Endothelial cell of umbilical vein (primary cell): ENCODE measurements at regions not wholly inside any gene's neighbourhood (a gene's known extent, or its start where the extent isn't known, plus 50 kb on each side); places are given as distances from the start of the nearest gene placed in this dataset.

Experiments used
- BruUV-seq: library from RNA; stranded (reverse); fragments of 400-500 nt; replicated peaks from 2 replicates; lab custom pipeline; 2021; lab: Mats Ljungman, UMichigan
- CTCF ChIA-PET: fragments of 300-600, 350-600 bp; sonication (Branson Sonifier 250); formaldehyde crosslinking; loops from one replicate; lab custom pipeline; 2021; ENCODE audit warnings: antibody characterized with exemption, inconsistent platforms; lab: Charles Lee
- POLR2A ChIA-PET: fragments of 300-600, 350-600 bp; sonication (Branson Sonifier 250); formaldehyde crosslinking; loops from one replicate; lab custom pipeline; 2021; ENCODE audit warnings: antibody characterized with exemption, inconsistent platforms; lab: Charles Lee
- DNase-seq: peaks from one replicate; pipeline ENCODE4 v3.0.0-alpha.2; 2011; ENCODE audit warnings: low read depth, low spot score
- FAIRE-seq: peaks from 2 replicates; lab custom pipeline; 2011; peaks lifted over from hg19 to GRCh38; lab: Jason Lieb, UNC
- H2AFZ ChIP-seq: 2 replicates; pipeline ENCODE4 v1.6.0; 2012; ENCODE audit warnings: low read depth, low read length, control low read depth, inconsistent platforms
- H3K27ac ChIP-seq: 2 replicates; pipeline ENCODE4 v1.5.1; 2011; ENCODE audit warnings: low read depth, mild to moderate bottlenecking, control low read depth, low read length, moderate library complexity; ENCODE audit not compliant: insufficient read depth
- H3K27me3 ChIP-seq, 2 experiments: 2 replicates each; pipeline versions ENCODE4 v1.6.0 to v1.6.1; 2011; ENCODE audit warnings: low read length in 2 of 2, mixed read lengths in 1 of 2; ENCODE audit not compliant: control insufficient read depth in 2 of 2, insufficient read depth in 2 of 2
- H3K36me3 ChIP-seq, 2 experiments: 2 replicates in 1 of 2; 3 replicates in 1 of 2; pipeline ENCODE4 v1.5.1; 2011; ENCODE audit warnings: low read length in 2 of 2, mild to moderate bottlenecking in 1 of 2, moderate library complexity in 1 of 2; ENCODE audit not compliant: control insufficient read depth in 2 of 2, insufficient read depth in 2 of 2; ENCODE audit errors: extremely low read depth in 1 of 2
- H3K4me1 ChIP-seq: 3 replicates; pipeline ENCODE4 v1.5.1; 2011; ENCODE audit warnings: mild to moderate bottlenecking, low read length; ENCODE audit not compliant: control insufficient read depth, insufficient read depth; ENCODE audit errors: extremely low read depth
- H3K4me2 ChIP-seq: 2 replicates; pipeline ENCODE4 v1.6.1; 2011; ENCODE audit warnings: low read length, control low read depth, mixed read lengths; ENCODE audit not compliant: insufficient read depth
- H3K4me3 ChIP-seq, 3 experiments: fragments of 200-600 bp in 1 of 3; sonication (generic), shearing (Covaris generic) in 1 of 3; replicated peaks in 1 of 3; 2 replicates each; pipeline ENCODE4 v1.5.1; 2011 to 2016; ENCODE audit warnings: control low read depth in 3 of 3, low read length in 3 of 3, mild to moderate bottlenecking in 2 of 3, inconsistent platforms in 1 of 3, low read depth in 1 of 3, moderate library complexity in 1 of 3; ENCODE audit not compliant: insufficient read depth in 1 of 3
- H3K79me2 ChIP-seq: 2 replicates; pipeline ENCODE4 v1.6.0; 2012; ENCODE audit warnings: low read length, inconsistent platforms; ENCODE audit not compliant: control insufficient read depth, insufficient read depth
- H3K9ac ChIP-seq: replicated peaks from 2 replicates; pipeline ENCODE3; 2011; ENCODE audit warnings: low read length, control low read depth; ENCODE audit not compliant: insufficient read depth; ENCODE audit errors: extremely low read depth
- H3K9me1 ChIP-seq: replicated peaks from 3 replicates; pipeline ENCODE4 v1.6.0; 2011; ENCODE audit warnings: mild to moderate bottlenecking, low read length; ENCODE audit not compliant: control insufficient read depth, insufficient read depth; ENCODE audit errors: extremely low read depth
- H3K9me3 ChIP-seq: replicated peaks from 2 replicates; pipeline ENCODE4 v1.5.1; 2012; ENCODE audit warnings: low read length, inconsistent platforms; ENCODE audit not compliant: control insufficient read depth, insufficient read depth
- H4K20me1 ChIP-seq: replicated peaks from 2 replicates; pipeline ENCODE3; 2011; ENCODE audit warnings: mild to moderate bottlenecking, low read length; ENCODE audit not compliant: control insufficient read depth, insufficient read depth; ENCODE audit errors: extremely low read depth
- CTCF ChIP-seq, 2 donors: IDR thresholded peaks; 1 replicate in 1 of 2; 2 replicates in 1 of 2; pipeline ENCODE4 v1.5.1; 2011; ENCODE audit warnings: low read length in 2 of 2, mild to moderate bottlenecking in 2 of 2, moderate library complexity in 2 of 2, control low read depth in 1 of 2, inconsistent platforms in 1 of 2, low read depth in 1 of 2; ENCODE audit not compliant: insufficient read depth in 1 of 2; ENCODE audit errors: extremely low read depth in 1 of 2
- EZH2 ChIP-seq: IDR thresholded peaks from 2 replicates; pipeline ENCODE4 v1.6.1; 2012; ENCODE audit warnings: borderline replicate concordance, low read depth, mild to moderate bottlenecking, moderate library complexity, low read length, inconsistent platforms; ENCODE audit not compliant: severe bottlenecking
- FOS ChIP-seq: IDR thresholded peaks from 2 replicates; pipeline ENCODE4 v1.6.1; 2011; ENCODE audit warnings: mild to moderate bottlenecking, low read length, moderate library complexity, borderline replicate concordance; ENCODE audit not compliant: insufficient read depth
- GATA2 ChIP-seq: IDR thresholded peaks from 2 replicates; pipeline ENCODE4 v1.7.0; 2011; ENCODE audit warnings: low read depth, mild to moderate bottlenecking, moderate library complexity, mixed read lengths, low read length; ENCODE audit not compliant: insufficient read length, insufficient read depth
- JUN ChIP-seq: IDR thresholded peaks from 2 replicates; pipeline ENCODE4 v1.6.1; 2011; ENCODE audit warnings: borderline replicate concordance, low read depth; ENCODE audit not compliant: insufficient read length, insufficient read depth
- MAX ChIP-seq: IDR thresholded peaks from 2 replicates; pipeline ENCODE4 v1.6.1; 2011; ENCODE audit not compliant: insufficient read depth, insufficient read length
- MYC ChIP-seq: IDR thresholded peaks from one replicate; pipeline ENCODE4 v1.6.1; 2011; ENCODE audit warnings: mild to moderate bottlenecking, low read depth, low read length
- POLR2A ChIP-seq: IDR thresholded peaks from 2 replicates; pipeline ENCODE4 v1.6.1; 2012; ENCODE audit warnings: low read depth, mild to moderate bottlenecking, control low read depth, low read length
- POLR2AphosphoS5 ChIP-seq: IDR thresholded peaks from 2 replicates; pipeline ENCODE4 v1.6.1; 2012; ENCODE audit warnings: low read depth, mild to moderate bottlenecking, control low read depth, low read length, moderate library complexity; ENCODE audit not compliant: insufficient read depth
- dilution Hi-C: fragments of 300-500 bp; cut with MboI; formaldehyde crosslinking; loops from one replicate; pipeline ENCODE4 v1.15.0; 2019; ENCODE audit warnings: low sequenced_read_pairs; ENCODE audit not compliant: extremely low pct_ligation_motif_present
- intact Hi-C: fragments of 100-400 bp; cut with micrococcal nuclease; formaldehyde crosslinking; loops from one replicate; pipeline ENCODE4 v1.10.0; 2022

- Histone ChIP-seq H3K79me2 (no peaks in the 10 kb centered on the region), H3K9ac (no peak overlapping the region), H2AFZ (no peak overlapping the region), H3K4me3 (no peak overlapping the region), H4K20me1 (no peaks in the 10 kb centered on the region), H3K4me2 (no peak overlapping the region), H3K9me3 (no peaks in the 10 kb centered on the region), H3K4me1 (peaks cover 6% of the 10 kb centered on the region), H3K36me3 (no peaks in the 10 kb centered on the region), H3K9me1 (no peaks in the 10 kb centered on the region), H3K27ac (no peak overlapping the region), H3K27me3 (no peaks in the 10 kb centered on the region)
- FAIRE-seq (no peak), DNase-seq (no peak)
- POLR2A ChIA-PET = no interaction called here
- dilution Hi-C loops = no loop called here
- CTCF ChIA-PET = no interaction called here
- TF ChIP-seq EZH2 (no peak), MAX (no peak), GATA2 (no peak), POLR2A (no peak), CTCF (IDR thresholded peaks at IDR 0.05; ENCODE audit: extremely low read depth in 1 of 2, insufficient read depth in 1 of 2, low read depth in 1 of 2, low read length in 2 of 2) (no peak), JUN (no peak), FOS (no peak), MYC (no peak), POLR2AphosphoS5 (no peak)
- intact Hi-C loops = no loop called here
- no TSS peak for BruUV-seq
Observed at GRCh38 chr18:56127322-56128099, 510.9 kb downstream of the TXNL1 start.
